HS-27A (cell line): ENCODE measurements at regions not wholly inside any gene's neighbourhood (a gene's known extent, or its start where the extent isn't known, plus 50 kb on each side); places are given as distances from the start of the nearest gene placed in this dataset.

Experiments
- DNase-seq: peaks from one replicate; pipeline ENCODE4 v3.0.0-alpha.2; 2012; ENCODE audit warnings: low read depth, missing footprints

GRCh38 chr13:76795701-76796695 lies 90.2 kb downstream of the KCTD12 start:
- DNase-seq, result no peak

- no peak for DNase-seq
Measured at GRCh38 chr13:76792731-76793347, 93.4 kb downstream of the KCTD12 start.

- no peak for DNase-seq
Measured at GRCh38 chr13:76790980-76791819, 95.0 kb downstream of the KCTD12 start.

- DNase-seq, result no peak
Measured at GRCh38 chr13:76790526-76790925, 95.7 kb downstream of the KCTD12 start.

GRCh38 chr13:76783798-76784197 lies 102.4 kb downstream of the KCTD12 start:
- DNase-seq, result no peak

- DNase-seq, result no peak
Measured at GRCh38 chr13:76778853-76779252, 107.4 kb downstream of the KCTD12 start.

GRCh38 chr13:76777096-76777495 lies 109.1 kb downstream of the KCTD12 start:
- no peak for DNase-seq

- DNase-seq, result no peak
Measured at GRCh38 chr13:76775088-76775740, 111.0 kb downstream of the KCTD12 start.

- DNase-seq, result no peak
Measured at GRCh38 chr13:76773448-76774094, 112.6 kb downstream of the KCTD12 start.

- DNase-seq, result no peak
Measured at GRCh38 chr13:76772241-76772640, 114.0 kb downstream of the KCTD12 start.

GRCh38 chr13:76769271-76769791 lies 116.9 kb downstream of the KCTD12 start:
- no peak for DNase-seq

GRCh38 chr13:76768384-76768783 lies 117.8 kb downstream of the KCTD12 start:
- DNase-seq, result no peak

GRCh38 chr13:76764916-76765315 lies 121.3 kb downstream of the KCTD12 start:
- DNase-seq, result no peak

GRCh38 chr13:76764429-76764828 lies 121.8 kb downstream of the KCTD12 start:
- DNase-seq, result no peak

- DNase-seq, result no peak
Measured at GRCh38 chr13:76762721-76763120, 123.5 kb downstream of the KCTD12 start.

GRCh38 chr13:76759877-76760276 lies 126.3 kb downstream of the KCTD12 start:
- no peak for DNase-seq

- DNase-seq, result no peak
Measured at GRCh38 chr13:76758738-76759137, 127.5 kb downstream of the KCTD12 start.

GRCh38 chr13:76758257-76758656 lies 127.9 kb downstream of the KCTD12 start:
- DNase-seq, result no peak

- no peak for DNase-seq
Measured at GRCh38 chr13:76756451-76756850, 129.8 kb downstream of the KCTD12 start.

- no peak for DNase-seq
Measured at GRCh38 chr13:76754414-76754813, 131.8 kb downstream of the KCTD12 start.

- no peak for DNase-seq
Measured at GRCh38 chr13:76751278-76751677, 134.9 kb downstream of the KCTD12 start.
